GM18907 (cell line): ENCODE measurements at regions not wholly inside any gene's neighbourhood (a gene's known extent, or its start where the extent isn't known, plus 50 kb on each side); places are given as distances from the start of the nearest gene placed in this dataset.
A peak's percentile ranks its signal among the peaks of the same experiment; 100 is the strongest.

Experiments
- ATAC-seq: cut with Tn5 transposase; IDR thresholded peaks from one replicate; pipeline ENCODE4 v1.9.1; 2021; ENCODE audit warnings: mild to moderate bottlenecking, moderate library complexity; ENCODE audit not compliant: unreplicated experiment

- no peak for ATAC-seq
Observed at GRCh38 chr3:103926936-103927335, 1439.8 kb upstream of the ALCAM start.

GRCh38 chr3:103927896-103928295, 1438.8 kb upstream of the ALCAM start:
- no peak for ATAC-seq

GRCh38 chr3:103937094-103937493, 1429.6 kb upstream of the ALCAM start:
- no peak for ATAC-seq

- ATAC-seq = no peak
Observed at GRCh38 chr3:103947062-103947461, 1419.6 kb upstream of the ALCAM start.

GRCh38 chr3:103949693-103950092, 1417.0 kb upstream of the ALCAM start:
- no peak for ATAC-seq

GRCh38 chr3:103950676-103951075, 1416.0 kb upstream of the ALCAM start:
- no peak for ATAC-seq

- no peak for ATAC-seq
Observed at GRCh38 chr3:103953796-103954195, 1412.9 kb upstream of the ALCAM start.

- no peak for ATAC-seq
Observed at GRCh38 chr3:103960819-103961218, 1405.9 kb upstream of the ALCAM start.

- no peak for ATAC-seq
Observed at GRCh38 chr3:103963599-103963998, 1403.1 kb upstream of the ALCAM start.

- ATAC-seq = no peak
Observed at GRCh38 chr3:103965764-103966163, 1400.9 kb upstream of the ALCAM start.

- no peak for ATAC-seq
Observed at GRCh38 chr3:103966749-103967148, 1400.0 kb upstream of the ALCAM start.

GRCh38 chr3:103968131-103968530, 1398.6 kb upstream of the ALCAM start:
- peak; percentile 83 for ATAC-seq

GRCh38 chr3:103968751-103969150, 1398.0 kb upstream of the ALCAM start:
- ATAC-seq = peak; percentile 90

- ATAC-seq = peak; percentile 92
Observed at GRCh38 chr3:103976931-103977339, 1389.8 kb upstream of the ALCAM start.

- no peak for ATAC-seq
Observed at GRCh38 chr3:103977417-103977816, 1389.3 kb upstream of the ALCAM start.

GRCh38 chr3:103991461-103992115, 1375.1 kb upstream of the ALCAM start:
- no peak for ATAC-seq

- ATAC-seq = no peak
Observed at GRCh38 chr3:103992469-103992868, 1374.2 kb upstream of the ALCAM start.

- no peak for ATAC-seq
Observed at GRCh38 chr3:104004956-104005355, 1361.8 kb upstream of the ALCAM start.

GRCh38 chr3:104005815-104006214, 1360.9 kb upstream of the ALCAM start:
- no peak for ATAC-seq

GRCh38 chr3:104018541-104018940, 1348.2 kb upstream of the ALCAM start:
- no peak for ATAC-seq

GRCh38 chr3:104031598-104031997, 1335.1 kb upstream of the ALCAM start:
- no peak for ATAC-seq

GRCh38 chr3:104032283-104032682, 1334.4 kb upstream of the ALCAM start:
- no peak for ATAC-seq

GRCh38 chr3:104040896-104041295, 1325.8 kb upstream of the ALCAM start:
- ATAC-seq = peak; percentile 68
